ENCODE measurements at regions not wholly inside any gene's neighbourhood (a gene's known extent, or its start where the extent isn't known, plus 50 kb on each side); places are given as distances from the start of the nearest gene placed in this dataset.

DNA sequence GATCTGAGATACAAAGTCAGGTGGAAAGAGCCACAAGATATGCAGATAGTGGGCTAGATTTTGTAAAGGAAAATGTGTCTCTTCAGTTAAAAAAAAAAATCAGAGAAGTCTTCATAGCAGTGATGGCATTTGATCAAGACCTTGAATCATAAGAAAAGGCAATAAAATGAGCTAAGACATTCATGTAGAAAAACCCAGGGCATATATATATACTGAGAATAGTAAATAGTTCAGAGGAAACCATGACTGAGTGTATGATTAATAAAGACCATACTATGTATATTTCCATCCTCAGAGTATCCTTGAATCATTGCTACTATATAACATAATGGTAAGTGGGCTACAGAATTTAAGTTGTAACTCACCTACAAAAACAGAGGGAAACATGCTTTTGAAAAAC, 321.7 kb upstream of the NR5A2 start:
- H3K4me1 ChIP-seq (ENCODE audit: insufficient read depth, low read length, poor library complexity, severe bottlenecking): no peaks in the 10 kb centered on the region
- TF ChIP-seq, protein P1, sequence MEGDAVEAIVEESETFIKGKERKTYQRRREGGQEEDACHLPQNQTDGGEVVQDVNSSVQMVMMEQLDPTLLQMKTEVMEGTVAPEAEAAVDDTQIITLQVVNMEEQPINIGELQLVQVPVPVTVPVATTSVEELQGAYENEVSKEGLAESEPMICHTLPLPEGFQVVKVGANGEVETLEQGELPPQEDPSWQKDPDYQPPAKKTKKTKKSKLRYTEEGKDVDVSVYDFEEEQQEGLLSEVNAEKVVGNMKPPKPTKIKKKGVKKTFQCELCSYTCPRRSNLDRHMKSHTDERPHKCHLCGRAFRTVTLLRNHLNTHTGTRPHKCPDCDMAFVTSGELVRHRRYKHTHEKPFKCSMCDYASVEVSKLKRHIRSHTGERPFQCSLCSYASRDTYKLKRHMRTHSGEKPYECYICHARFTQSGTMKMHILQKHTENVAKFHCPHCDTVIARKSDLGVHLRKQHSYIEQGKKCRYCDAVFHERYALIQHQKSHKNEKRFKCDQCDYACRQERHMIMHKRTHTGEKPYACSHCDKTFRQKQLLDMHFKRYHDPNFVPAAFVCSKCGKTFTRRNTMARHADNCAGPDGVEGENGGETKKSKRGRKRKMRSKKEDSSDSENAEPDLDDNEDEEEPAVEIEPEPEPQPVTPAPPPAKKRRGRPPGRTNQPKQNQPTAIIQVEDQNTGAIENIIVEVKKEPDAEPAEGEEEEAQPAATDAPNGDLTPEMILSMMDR (conservative IDR thresholded peaks at IDR 0.05; ENCODE audit: low read depth, low read length): no peak
- no peak for TF ChIP-seq EZH2 (IDR thresholded peaks at IDR 0.05; ENCODE audit: borderline replicate concordance, low read depth, low read length, poor library complexity, severe bottlenecking)
- no TSS peak for BruUV-seq (replicated peaks)
- peaks cover 8% of the 10 kb centered on the region for H3K9me3 ChIP-seq (ENCODE audit: low read depth, low read length, poor library complexity, severe bottlenecking)
- CTCF ChIA-PET: no interaction called here
- POLR2A ChIA-PET (ENCODE audit: low non-redundant PET): no interaction called here
- no peak for DNase-seq (ENCODE audit: low spot score)
- H3K27ac ChIP-seq (ENCODE audit: low read depth, low read length, poor library complexity, severe bottlenecking): no peak overlapping the region
- intact Hi-C loops (cut with micrococcal nuclease; ENCODE audit: unreplicated experiment): no loop called here
- H3K4me3 ChIP-seq (ENCODE audit: low read depth, low read length, poor library complexity, severe bottlenecking): no peak overlapping the region
- H3K27me3 ChIP-seq (replicated peaks; ENCODE audit: insufficient read depth, low read depth, low read length, poor library complexity): peaks cover 68% of the 10 kb centered on the region
- no peaks in the 10 kb centered on the region for H3K36me3 ChIP-seq (ENCODE audit: insufficient read depth, low read length, poor library complexity, severe bottlenecking)

DNA sequence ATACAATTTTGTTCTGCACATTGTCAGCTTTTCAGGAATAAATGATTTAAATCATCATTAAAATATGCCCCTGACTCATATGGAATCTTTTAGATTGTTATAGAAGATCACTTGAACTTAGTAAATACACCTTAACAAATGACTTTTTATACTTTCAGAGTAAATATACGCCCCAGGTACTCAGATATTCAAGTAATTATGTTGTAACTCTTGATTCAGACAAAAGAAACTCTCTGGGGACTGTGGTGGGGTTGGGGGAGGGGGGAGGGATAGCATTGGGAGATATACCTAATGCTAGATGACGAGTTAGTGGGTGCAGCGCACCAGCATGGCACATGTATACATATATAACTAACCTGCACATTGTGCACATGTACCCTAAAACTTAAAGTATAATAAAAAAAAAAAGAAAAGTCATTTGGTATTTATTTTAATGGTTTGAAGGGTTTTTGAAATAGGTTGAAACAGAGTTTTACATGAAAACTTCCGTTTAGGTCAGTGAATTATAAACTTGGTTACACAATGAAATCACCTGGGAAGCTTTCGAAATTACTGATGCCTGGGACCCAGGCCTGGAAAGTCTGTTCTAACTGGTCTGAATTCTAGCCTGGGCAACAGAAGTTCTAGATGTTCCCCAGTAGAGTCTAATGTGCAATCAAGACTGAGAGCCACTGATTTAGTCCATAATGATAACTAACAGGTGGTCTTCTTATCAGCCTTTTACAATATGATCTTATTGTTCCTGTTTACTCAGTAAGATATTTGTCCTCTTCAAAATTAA, 320.5 kb upstream of the NR5A2 start:
- Histone ChIP-seq H3K27ac (ENCODE audit: low read depth, low read length, poor library complexity, severe bottlenecking) (no peak overlapping the region), H3K4me1 (ENCODE audit: insufficient read depth, low read length, poor library complexity, severe bottlenecking) (no peaks in the 10 kb centered on the region), H3K27me3 (replicated peaks; ENCODE audit: insufficient read depth, low read depth, low read length, poor library complexity) (peaks cover 57% of the 10 kb centered on the region), H3K4me3 (ENCODE audit: low read depth, low read length, poor library complexity, severe bottlenecking) (no peak overlapping the region), H3K9me3 (ENCODE audit: low read depth, low read length, poor library complexity, severe bottlenecking) (peaks cover 19% of the 10 kb centered on the region), H3K36me3 (ENCODE audit: insufficient read depth, low read length, poor library complexity, severe bottlenecking) (no peaks in the 10 kb centered on the region)
- BruUV-seq (replicated peaks): no TSS peak
- POLR2A ChIA-PET (ENCODE audit: low non-redundant PET): no interaction called here
- no peak for TF ChIP-seq EZH2 (IDR thresholded peaks at IDR 0.05; ENCODE audit: borderline replicate concordance, low read depth, low read length, poor library complexity, severe bottlenecking)
- TF ChIP-seq, protein P1 (conservative IDR thresholded peaks at IDR 0.05; ENCODE audit: low read depth, low read length): no peak
- intact Hi-C loops (cut with micrococcal nuclease; ENCODE audit: unreplicated experiment): no loop called here
- DNase-seq (ENCODE audit: low spot score): no peak
- CTCF ChIA-PET: no interaction called here

DNA sequence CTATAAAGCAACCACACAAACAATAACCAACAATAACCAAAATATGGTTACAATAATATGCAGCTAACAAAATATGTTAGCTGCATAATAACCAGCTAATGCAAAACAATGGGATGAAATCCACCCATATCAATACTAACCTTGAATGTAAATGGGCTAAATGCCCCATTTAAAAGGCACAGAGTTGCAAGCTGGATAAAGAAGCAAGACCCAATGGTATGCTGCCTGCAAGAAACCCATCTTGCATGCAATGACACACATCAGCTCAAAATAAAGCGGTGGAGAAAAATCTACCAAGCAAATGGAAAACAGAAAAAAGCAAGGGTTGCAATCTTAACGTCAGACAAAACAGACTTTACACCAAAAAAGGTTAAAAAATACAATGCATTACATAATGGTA, 316.5 kb upstream of the NR5A2 start:
- no peak for TF ChIP-seq EZH2 (IDR thresholded peaks at IDR 0.05; ENCODE audit: borderline replicate concordance, low read depth, low read length, poor library complexity, severe bottlenecking)
- TF ChIP-seq, protein P1 (conservative IDR thresholded peaks at IDR 0.05; ENCODE audit: low read depth, low read length): no peak
- Histone ChIP-seq H3K36me3 (ENCODE audit: insufficient read depth, low read length, poor library complexity, severe bottlenecking) (no peaks in the 10 kb centered on the region), H3K27ac (ENCODE audit: low read depth, low read length, poor library complexity, severe bottlenecking) (no peak overlapping the region), H3K4me1 (ENCODE audit: insufficient read depth, low read length, poor library complexity, severe bottlenecking) (no peaks in the 10 kb centered on the region), H3K9me3 (ENCODE audit: low read depth, low read length, poor library complexity, severe bottlenecking) (peaks cover 24% of the 10 kb centered on the region), H3K27me3 (replicated peaks; ENCODE audit: insufficient read depth, low read depth, low read length, poor library complexity) (peaks cover 32% of the 10 kb centered on the region), H3K4me3 (ENCODE audit: low read depth, low read length, poor library complexity, severe bottlenecking) (no peak overlapping the region)
- DNase-seq (ENCODE audit: low spot score): no peak
- intact Hi-C loops (cut with micrococcal nuclease; ENCODE audit: unreplicated experiment): no loop called here
- POLR2A ChIA-PET (ENCODE audit: low non-redundant PET): no interaction called here
- CTCF ChIA-PET: no interaction called here
- no TSS peak for BruUV-seq (replicated peaks)

Data from A673 (cell line).